GM18511 (cell line): ENCODE measurements at regions not wholly inside any gene's neighbourhood (a gene's known extent, or its start where the extent isn't known, plus 50 kb on each side); places are given as distances from the start of the nearest gene placed in this dataset.

Source experiments
- ATAC-seq: cut with Tn5 transposase; IDR thresholded peaks from one replicate; pipeline ENCODE4 v1.9.1; 2021; ENCODE audit warnings: mild to moderate bottlenecking, moderate library complexity; ENCODE audit not compliant: unreplicated experiment

GRCh38 chr16:64892835-64893785 is 228.8 kb downstream of the CDH11 start:
- ATAC-seq = no peak

GRCh38 chr16:64889446-64889845 is 232.4 kb downstream of the CDH11 start:
- ATAC-seq = no peak

GRCh38 chr16:64887651-64888050 is 234.2 kb downstream of the CDH11 start:
- no peak for ATAC-seq

GRCh38 chr16:64882078-64882784 is 239.6 kb downstream of the CDH11 start:
- ATAC-seq = no peak

GRCh38 chr16:64880994-64881393 is 240.9 kb downstream of the CDH11 start:
- ATAC-seq = no peak

GRCh38 chr16:64880006-64880405 is 241.9 kb downstream of the CDH11 start:
- no peak for ATAC-seq

GRCh38 chr16:64878940-64879339 is 242.9 kb downstream of the CDH11 start:
- ATAC-seq = no peak

- no peak for ATAC-seq
These were observed 249.8 kb downstream of the CDH11 start for GRCh38 chr16:64872101-64872500.

GRCh38 chr16:64870859-64871258 is 251.0 kb downstream of the CDH11 start:
- no peak for ATAC-seq

GRCh38 chr16:64869781-64870180 is 252.1 kb downstream of the CDH11 start:
- ATAC-seq = no peak

- no peak for ATAC-seq
These were observed 255.8 kb downstream of the CDH11 start for GRCh38 chr16:64866021-64866420.

- ATAC-seq = no peak
These were observed 256.7 kb downstream of the CDH11 start for GRCh38 chr16:64865069-64865696.

GRCh38 chr16:64864232-64864809 is 257.5 kb downstream of the CDH11 start:
- ATAC-seq = no peak

- no peak for ATAC-seq
These were observed 263.8 kb downstream of the CDH11 start for GRCh38 chr16:64858076-64858475.

GRCh38 chr16:64857411-64857810 is 264.5 kb downstream of the CDH11 start:
- no peak for ATAC-seq

GRCh38 chr16:64853551-64853950 is 268.3 kb downstream of the CDH11 start:
- ATAC-seq = no peak

GRCh38 chr16:64846966-64847365 is 274.9 kb downstream of the CDH11 start:
- ATAC-seq = no peak

- no peak for ATAC-seq
These were observed 276.8 kb downstream of the CDH11 start for GRCh38 chr16:64845071-64845470.

GRCh38 chr16:64841482-64841881 is 280.4 kb downstream of the CDH11 start:
- ATAC-seq = no peak

- no peak for ATAC-seq
These were observed 280.8 kb downstream of the CDH11 start for GRCh38 chr16:64841071-64841470.

GRCh38 chr16:64830653-64831052 is 291.2 kb downstream of the CDH11 start:
- no peak for ATAC-seq
